Omental fat pad (tissue), 3 donors: ENCODE measurements at regions not wholly inside any gene's neighbourhood (a gene's known extent, or its start where the extent isn't known, plus 50 kb on each side); places are given as distances from the start of the nearest gene placed in this dataset.

ENCODE experiments used
- ATAC-seq: fragments of 150-250 bp; one replicate; pipeline ENCODE4 v1.9.1; 2016; ENCODE audit warnings: mild to moderate bottlenecking, moderate library complexity; ENCODE audit not compliant: low FRiP score
- DNase-seq: peaks from one replicate; pipeline ENCODE4 v3.0.0-alpha.2; 2019; ENCODE audit warnings: low spot score
- TF ChIP-seq, protein P1 (sequence below), 3 donors: fragments of 450-650 bp; IDR thresholded peaks; one replicate each; pipeline ENCODE4 v1.5.1; 2016 to 2017; ENCODE audit warnings: antibody characterized with exemption in 3 of 3, mild to moderate bottlenecking in 3 of 3, moderate library complexity in 2 of 3

DNA sequence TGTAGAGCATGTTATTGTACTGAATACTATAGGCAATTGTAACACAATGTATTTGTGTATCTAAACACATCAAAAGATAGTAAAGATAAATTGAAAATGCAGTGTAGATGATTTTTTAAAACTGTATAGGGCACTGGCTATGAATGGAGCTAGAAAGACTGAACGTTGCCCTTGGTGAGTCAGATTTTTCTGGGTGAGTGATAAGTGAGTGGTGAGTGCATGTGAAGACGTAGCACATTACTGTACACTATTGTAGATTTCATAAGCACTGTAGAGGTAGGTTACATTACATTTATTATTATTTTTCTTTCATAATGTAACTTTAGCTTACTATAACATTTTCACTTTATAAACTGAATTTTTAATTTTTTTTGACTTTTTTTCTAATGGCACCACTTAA is 1491.6 kb downstream of the TECRL start:
- DNase-seq = no peak
- TF ChIP-seq, protein P1, sequence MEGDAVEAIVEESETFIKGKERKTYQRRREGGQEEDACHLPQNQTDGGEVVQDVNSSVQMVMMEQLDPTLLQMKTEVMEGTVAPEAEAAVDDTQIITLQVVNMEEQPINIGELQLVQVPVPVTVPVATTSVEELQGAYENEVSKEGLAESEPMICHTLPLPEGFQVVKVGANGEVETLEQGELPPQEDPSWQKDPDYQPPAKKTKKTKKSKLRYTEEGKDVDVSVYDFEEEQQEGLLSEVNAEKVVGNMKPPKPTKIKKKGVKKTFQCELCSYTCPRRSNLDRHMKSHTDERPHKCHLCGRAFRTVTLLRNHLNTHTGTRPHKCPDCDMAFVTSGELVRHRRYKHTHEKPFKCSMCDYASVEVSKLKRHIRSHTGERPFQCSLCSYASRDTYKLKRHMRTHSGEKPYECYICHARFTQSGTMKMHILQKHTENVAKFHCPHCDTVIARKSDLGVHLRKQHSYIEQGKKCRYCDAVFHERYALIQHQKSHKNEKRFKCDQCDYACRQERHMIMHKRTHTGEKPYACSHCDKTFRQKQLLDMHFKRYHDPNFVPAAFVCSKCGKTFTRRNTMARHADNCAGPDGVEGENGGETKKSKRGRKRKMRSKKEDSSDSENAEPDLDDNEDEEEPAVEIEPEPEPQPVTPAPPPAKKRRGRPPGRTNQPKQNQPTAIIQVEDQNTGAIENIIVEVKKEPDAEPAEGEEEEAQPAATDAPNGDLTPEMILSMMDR (IDR thresholded peaks at IDR 0.05) = no peak
- no peak for ATAC-seq

DNA sequence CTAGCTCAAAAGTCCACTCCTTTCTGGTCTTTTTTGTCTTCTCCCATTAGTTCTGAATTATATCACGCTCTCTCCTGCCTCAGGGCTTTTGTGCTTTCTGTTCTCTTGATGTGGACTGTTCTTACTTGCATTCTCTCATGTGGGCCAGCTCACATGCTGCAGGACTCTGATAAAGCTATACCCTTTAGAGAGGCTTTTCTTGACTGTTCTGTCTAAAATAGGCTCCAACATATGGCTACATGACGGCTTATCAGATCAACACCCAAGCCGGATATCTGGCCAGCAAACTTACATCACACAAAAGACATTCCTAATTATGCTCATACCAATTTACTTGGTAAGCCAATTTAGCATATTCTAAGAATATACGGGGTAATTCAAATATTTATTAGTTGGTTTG is 1494.5 kb downstream of the TECRL start:
- TF ChIP-seq, protein P1 (IDR thresholded peaks at IDR 0.05) = no peak
- ATAC-seq (no peak), DNase-seq (no peak)

DNA sequence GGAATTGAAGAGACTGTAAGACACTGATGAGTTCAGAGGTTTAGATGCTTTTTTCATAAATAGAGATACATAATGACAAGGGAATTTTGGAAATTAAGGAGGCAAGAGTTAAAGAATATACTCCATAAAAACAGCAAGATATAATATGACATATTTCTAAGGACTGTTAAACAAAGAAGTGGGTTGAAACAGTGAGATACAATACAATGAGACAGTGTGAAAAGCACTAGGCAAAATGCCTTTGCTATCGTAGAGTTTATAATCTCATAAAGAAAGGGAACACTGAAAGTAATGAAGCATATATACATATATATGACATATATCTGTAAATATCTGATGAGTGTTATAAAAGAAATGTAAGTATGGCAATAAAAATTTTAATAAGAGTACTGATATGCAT is 1496.2 kb downstream of the TECRL start:
- DNase-seq = no peak
- no peak for ATAC-seq
- TF ChIP-seq, protein P1 (IDR thresholded peaks at IDR 0.05) = no peak

- no peak for ATAC-seq
- DNase-seq = no peak
- TF ChIP-seq, protein P1 (IDR thresholded peaks at IDR 0.05) = no peak
These were observed 1496.7 kb downstream of the TECRL start for GRCh38 chr4:62912531-62912930.

DNA sequence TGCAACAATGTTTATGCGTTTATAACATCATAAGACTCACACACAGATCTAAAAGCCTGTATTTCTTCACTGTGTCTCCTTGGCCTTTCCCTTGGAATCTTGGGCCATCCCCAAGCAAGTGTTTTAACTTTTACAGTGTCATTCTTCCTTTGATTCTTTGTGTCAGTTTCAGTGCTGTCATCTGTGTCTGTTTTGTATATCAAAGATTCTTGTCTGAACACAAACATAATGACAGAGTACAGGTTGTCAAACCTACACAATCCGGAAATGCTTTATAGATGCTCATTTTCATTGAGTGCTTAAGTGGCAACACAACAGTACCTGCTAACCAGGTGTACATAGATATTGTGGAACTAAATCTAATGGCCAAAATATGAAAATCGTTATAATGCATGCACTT is 1500.0 kb downstream of the TECRL start:
- TF ChIP-seq, protein P1 (IDR thresholded peaks at IDR 0.05) = no peak
- DNase-seq (no peak), ATAC-seq (no peak)

DNA sequence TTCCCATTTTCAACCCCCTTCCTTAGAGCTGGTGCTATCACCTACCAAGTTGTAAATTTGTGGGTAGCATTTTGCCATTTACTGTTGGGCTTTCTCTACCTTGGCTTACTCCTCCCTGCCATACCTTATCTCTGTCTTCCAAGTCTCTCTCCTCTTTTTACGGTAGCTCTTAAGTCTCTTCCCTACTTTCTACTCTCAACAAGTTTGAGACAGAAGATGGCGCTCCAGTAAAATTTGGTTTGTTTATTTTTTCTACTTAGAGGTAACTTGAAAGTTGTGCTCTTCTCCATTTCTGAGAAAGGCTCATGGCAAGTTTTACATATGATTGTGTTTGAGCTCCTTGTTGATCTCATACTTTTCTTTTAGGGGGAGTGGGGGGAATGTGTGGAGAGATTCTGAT is 1508.1 kb downstream of the TECRL start:
- no peak for ATAC-seq
- TF ChIP-seq, protein P1 (IDR thresholded peaks at IDR 0.05) = no peak
- no peak for DNase-seq

DNA sequence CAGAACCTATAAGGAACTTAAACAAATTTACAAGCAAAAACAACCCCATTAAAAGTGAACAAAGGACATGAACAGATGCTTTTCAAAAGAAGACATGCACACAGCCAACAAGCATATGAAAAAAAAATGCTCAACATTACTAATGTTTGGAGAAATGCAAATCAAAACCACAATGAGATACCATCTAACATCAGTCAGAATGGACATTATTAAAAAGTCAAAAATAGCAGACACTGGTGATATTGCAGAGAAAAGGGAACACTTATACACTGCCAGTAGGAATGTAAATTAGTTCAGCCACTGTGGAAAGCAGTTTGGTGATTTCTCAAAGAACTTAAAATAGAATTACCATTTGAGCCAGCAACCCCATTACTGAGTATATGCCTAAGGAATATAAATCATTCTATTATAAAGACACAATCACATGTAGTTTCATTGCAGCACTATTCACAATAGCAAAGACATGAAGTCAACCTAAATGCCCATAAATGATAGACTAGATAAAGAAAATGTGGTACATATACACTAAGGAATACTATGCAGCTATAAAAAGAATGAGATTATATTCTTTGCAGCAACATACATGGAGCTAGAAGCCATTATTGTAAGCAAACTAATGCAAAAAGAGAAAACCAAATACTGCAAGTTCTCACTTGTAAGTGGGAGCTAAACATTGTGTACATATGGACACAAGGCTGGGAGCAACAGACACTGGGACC is 1509.4 kb downstream of the TECRL start:
- ATAC-seq (no peak), DNase-seq (no peak)
- TF ChIP-seq, protein P1 (IDR thresholded peaks at IDR 0.05) = no peak
